Thoracic aorta (tissue), 2 donors: ENCODE measurements at regions not wholly inside any gene's neighbourhood (a gene's known extent, or its start where the extent isn't known, plus 50 kb on each side); places are given as distances from the start of the nearest gene placed in this dataset.

Experiments used
- ATAC-seq: fragments of 150-250 bp; one replicate; pipeline ENCODE4 v1.8.0; 2017; ENCODE audit warnings: low read depth; ENCODE audit not compliant: insufficient number of reproducible peaks, low FRiP score
- DNase-seq: peaks from one replicate; pipeline ENCODE4 v3.0.0-alpha.2; 2020; ENCODE audit warnings: low spot score
- H3K27ac ChIP-seq, 2 donors: fragments of 200-600 bp; sonication (generic); 1 replicate in 1 of 2; 2 replicates in 1 of 2; pipeline ENCODE4 v1.5.1; 2016; ENCODE audit warnings: mild to moderate bottlenecking in 2 of 2, moderate library complexity in 2 of 2
- H3K27me3 ChIP-seq: fragments of 200-600 bp; sonication (generic); replicated peaks from 2 replicates; pipeline ENCODE4 v1.6.0; 2016; ENCODE audit warnings: mild to moderate bottlenecking; ENCODE audit not compliant: insufficient read depth
- H3K36me3 ChIP-seq: fragments of 200-600 bp; sonication (generic); one replicate; pipeline ENCODE4 v1.5.1; 2016
- H3K4me1 ChIP-seq, 2 donors: fragments of 200-600 bp; sonication (generic); 1 replicate in 1 of 2; 2 replicates in 1 of 2; pipeline versions ENCODE4 v1.5.1 to v1.6.0; 2016; ENCODE audit warnings: low read depth in 2 of 2, mild to moderate bottlenecking in 1 of 2; ENCODE audit not compliant: control insufficient read depth in 1 of 2
- H3K4me3 ChIP-seq: fragments of 200-600 bp; sonication (generic); 2 replicates; pipeline ENCODE4 v1.5.1; 2016; ENCODE audit warnings: mild to moderate bottlenecking
- H3K9me3 ChIP-seq: fragments of 200-600 bp; sonication (generic); 2 replicates; pipeline ENCODE4 v1.5.1; 2016
- TF ChIP-seq, protein P1 (sequence below): fragments of 200-600 bp; sonication (generic); IDR thresholded peaks from one replicate; pipeline ENCODE4 v1.5.1; 2019; ENCODE audit warnings: antibody characterized with exemption

DNA sequence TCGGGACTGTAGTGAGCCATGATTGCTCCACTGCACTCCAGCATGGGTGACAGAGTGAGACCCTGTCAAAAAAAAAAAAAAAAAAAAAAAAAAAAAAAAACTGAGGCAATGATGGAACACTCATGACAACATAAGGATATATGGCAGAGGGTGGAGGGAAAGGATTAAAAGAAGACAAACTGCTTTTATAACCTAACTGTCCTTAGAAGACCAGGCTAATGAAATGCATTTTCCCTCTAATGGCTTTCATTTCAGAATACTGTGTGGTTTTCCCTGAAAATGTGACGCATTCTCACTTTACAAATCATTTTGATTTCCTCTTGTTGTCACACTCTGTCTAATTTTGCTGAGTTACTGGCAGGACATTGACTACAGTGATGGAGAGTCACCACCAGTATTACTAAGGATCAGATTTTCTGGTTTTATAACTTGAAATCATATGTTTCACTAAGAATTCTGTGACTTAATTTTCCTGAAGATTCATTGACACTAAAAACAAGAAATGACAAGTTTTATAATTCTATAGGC lies 137.6 kb upstream of the SSTR1 start:
- no peaks in the 10 kb centered on the region for H3K4me1 ChIP-seq
- no peaks in the 10 kb centered on the region for H3K9me3 ChIP-seq
- TF ChIP-seq, protein P1, sequence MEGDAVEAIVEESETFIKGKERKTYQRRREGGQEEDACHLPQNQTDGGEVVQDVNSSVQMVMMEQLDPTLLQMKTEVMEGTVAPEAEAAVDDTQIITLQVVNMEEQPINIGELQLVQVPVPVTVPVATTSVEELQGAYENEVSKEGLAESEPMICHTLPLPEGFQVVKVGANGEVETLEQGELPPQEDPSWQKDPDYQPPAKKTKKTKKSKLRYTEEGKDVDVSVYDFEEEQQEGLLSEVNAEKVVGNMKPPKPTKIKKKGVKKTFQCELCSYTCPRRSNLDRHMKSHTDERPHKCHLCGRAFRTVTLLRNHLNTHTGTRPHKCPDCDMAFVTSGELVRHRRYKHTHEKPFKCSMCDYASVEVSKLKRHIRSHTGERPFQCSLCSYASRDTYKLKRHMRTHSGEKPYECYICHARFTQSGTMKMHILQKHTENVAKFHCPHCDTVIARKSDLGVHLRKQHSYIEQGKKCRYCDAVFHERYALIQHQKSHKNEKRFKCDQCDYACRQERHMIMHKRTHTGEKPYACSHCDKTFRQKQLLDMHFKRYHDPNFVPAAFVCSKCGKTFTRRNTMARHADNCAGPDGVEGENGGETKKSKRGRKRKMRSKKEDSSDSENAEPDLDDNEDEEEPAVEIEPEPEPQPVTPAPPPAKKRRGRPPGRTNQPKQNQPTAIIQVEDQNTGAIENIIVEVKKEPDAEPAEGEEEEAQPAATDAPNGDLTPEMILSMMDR: no peak
- no peak overlapping the region for H3K27ac ChIP-seq
- DNase-seq (no peak), ATAC-seq (no peak)
- H3K27me3 ChIP-seq: no peaks in the 10 kb centered on the region
- H3K36me3 ChIP-seq: no peaks in the 10 kb centered on the region
- H3K4me3 ChIP-seq: no peak overlapping the region

DNA sequence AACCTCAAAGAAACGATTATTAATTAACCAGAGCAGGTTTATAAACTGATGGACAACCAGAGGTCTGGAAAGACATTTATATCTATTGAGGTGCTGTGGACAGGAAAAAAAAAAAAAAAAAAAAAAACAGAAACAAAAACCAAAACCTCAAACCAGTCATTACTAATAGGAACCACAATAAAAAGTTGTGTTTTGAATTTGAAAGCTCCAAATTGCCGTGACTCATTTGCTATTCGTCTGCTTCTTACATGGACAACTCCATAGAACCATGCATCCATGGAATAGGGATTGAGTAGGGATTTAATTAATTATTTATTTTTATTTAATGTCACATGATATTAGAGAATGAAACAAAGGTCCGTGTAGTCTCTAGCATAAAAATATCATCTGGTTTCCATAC lies 134.1 kb upstream of the SSTR1 start:
- H3K9me3 ChIP-seq: no peaks in the 10 kb centered on the region
- H3K36me3 ChIP-seq: no peaks in the 10 kb centered on the region
- ATAC-seq: no peak
- no peak overlapping the region for H3K4me3 ChIP-seq
- TF ChIP-seq, protein P1: no peak
- H3K4me1 ChIP-seq: no peaks in the 10 kb centered on the region
- no peak overlapping the region for H3K27ac ChIP-seq
- H3K27me3 ChIP-seq: no peaks in the 10 kb centered on the region
- no peak for DNase-seq

DNA sequence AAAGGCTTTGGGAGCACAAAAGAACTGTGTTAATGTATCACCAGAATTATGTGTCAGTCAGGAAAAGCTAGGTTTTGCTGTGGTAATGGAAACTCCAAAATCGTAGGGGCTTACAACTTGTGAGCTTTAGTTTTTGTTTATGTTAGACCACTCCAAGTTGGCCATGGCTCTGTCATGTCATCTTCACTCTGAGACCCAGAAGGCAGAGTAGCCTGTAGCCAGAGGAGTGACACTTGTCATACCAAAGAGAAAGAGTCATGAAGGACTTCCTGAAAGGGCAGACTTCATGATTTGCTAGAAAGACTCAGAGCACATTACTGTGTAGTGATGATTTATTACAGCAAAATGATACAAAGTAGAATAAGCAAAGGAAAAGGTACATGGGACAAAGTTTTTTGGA lies 133.6 kb upstream of the SSTR1 start:
- H3K9me3 ChIP-seq: no peaks in the 10 kb centered on the region
- no peak overlapping the region for H3K4me3 ChIP-seq
- H3K4me1 ChIP-seq: no peaks in the 10 kb centered on the region
- no peak for ATAC-seq
- no peaks in the 10 kb centered on the region for H3K27me3 ChIP-seq
- DNase-seq: no peak
- TF ChIP-seq, protein P1: no peak
- H3K36me3 ChIP-seq: no peaks in the 10 kb centered on the region
- no peak overlapping the region for H3K27ac ChIP-seq

DNA sequence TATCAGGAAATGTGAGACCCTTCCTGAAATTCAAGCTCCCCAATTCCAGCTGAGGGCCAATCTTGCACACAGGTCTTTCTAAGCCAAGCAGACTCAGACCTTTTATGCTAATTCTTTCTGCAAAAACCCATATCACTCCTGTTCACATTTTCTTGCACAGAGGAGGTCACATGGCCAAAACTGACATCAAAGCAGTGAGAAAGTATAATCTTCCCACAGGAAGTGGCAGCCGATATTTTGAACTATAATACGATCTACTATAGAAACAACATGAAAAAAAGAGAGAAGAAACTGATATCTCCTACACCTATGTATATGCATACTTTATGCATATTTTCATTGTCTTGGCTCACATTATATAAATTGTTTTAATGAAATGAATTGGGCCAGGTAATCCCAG lies 132.9 kb upstream of the SSTR1 start:
- no peak for DNase-seq
- no peak for ATAC-seq
- Histone ChIP-seq H3K4me3 (no peak overlapping the region), H3K9me3 (no peaks in the 10 kb centered on the region), H3K36me3 (no peaks in the 10 kb centered on the region), H3K27ac (no peak overlapping the region), H3K27me3 (no peaks in the 10 kb centered on the region), H3K4me1 (no peaks in the 10 kb centered on the region)
- TF ChIP-seq, protein P1: no peak

DNA sequence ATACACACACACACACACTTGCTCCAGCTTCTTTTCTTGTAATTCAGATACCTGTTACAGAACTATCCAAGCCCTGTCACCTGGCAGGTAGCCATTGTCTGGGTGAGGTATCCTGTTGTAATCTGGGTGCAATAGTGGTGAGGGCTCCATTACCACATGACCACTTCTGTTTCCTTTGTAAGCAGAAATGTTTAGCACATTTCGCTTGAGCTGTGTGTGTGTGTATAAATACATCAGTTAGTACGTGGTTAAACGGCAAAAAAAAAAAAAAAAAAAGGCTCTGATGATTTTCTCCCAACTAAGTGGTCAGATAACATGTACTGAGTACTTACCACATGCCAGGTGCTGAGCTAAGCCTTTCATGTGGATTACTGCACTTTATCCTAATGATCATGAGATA lies 129.3 kb upstream of the SSTR1 start:
- TF ChIP-seq, protein P1: no peak
- no peak for DNase-seq

More for the DNA sequence above, 129.3 kb upstream of the SSTR1 start:
- Histone ChIP-seq H3K36me3 (no peaks in the 10 kb centered on the region), H3K4me3 (no peak overlapping the region), H3K27me3 (no peaks in the 10 kb centered on the region), H3K9me3 (no peaks in the 10 kb centered on the region), H3K27ac (no peak overlapping the region), H3K4me1 (no peaks in the 10 kb centered on the region)
- no peak for ATAC-seq
